PC-9 (cell line): ENCODE measurements at regions not wholly inside any gene's neighbourhood (a gene's known extent, or its start where the extent isn't known, plus 50 kb on each side); places are given as distances from the start of the nearest gene placed in this dataset.

ENCODE experiments used
- BruUV-seq: library from RNA; stranded (reverse); fragments of 400-500 nt; replicated peaks from 2 replicates; lab custom pipeline; 2021; lab: Mats Ljungman, UMichigan
- CTCF ChIA-PET: fragments of 300-600 bp; sonication (Branson Sonifier 250); formaldehyde crosslinking; loops from one replicate; lab custom pipeline; 2022; ENCODE audit warnings: antibody characterized with exemption; lab: Charles Lee
- POLR2A ChIA-PET: fragments of 300-600 bp; sonication (Branson Sonifier 250); formaldehyde crosslinking; loops from one replicate; lab custom pipeline; 2022; ENCODE audit warnings: antibody characterized with exemption; ENCODE audit not compliant: unreplicated experiment; lab: Charles Lee
- DNase-seq, 2 experiments: peaks; one replicate each; pipeline versions ENCODE4 v3.0.0 to v3.0.0-alpha.2; 2015 to 2022; ENCODE audit warnings: mixed read lengths in 1 of 2
- H2AFZ ChIP-seq: fragments of 200-600 bp; sonication (generic); 2 replicates; pipeline ENCODE4 v1.8.1; 2017; ENCODE audit warnings: antibody characterized with exemption
- H3F3A ChIP-seq: fragments of 200-600 bp; sonication (generic); 2 replicates; pipeline ENCODE4 v1.8.1; 2017; ENCODE audit warnings: antibody characterized with exemption, mild to moderate bottlenecking, low read depth; ENCODE audit not compliant: insufficient read depth
- H3K27ac ChIP-seq: fragments of 200-600 bp; sonication (generic); 2 replicates; pipeline ENCODE4 v1.6.1; 2016; ENCODE audit warnings: mixed run types
- H3K27me3 ChIP-seq: fragments of 200-600 bp; sonication (generic); 2 replicates; pipeline ENCODE4 v1.6.1; 2016; ENCODE audit warnings: low read depth, mixed run types; ENCODE audit not compliant: insufficient read depth
- H3K36me3 ChIP-seq: fragments of 200-600 bp; sonication (generic); 2 replicates; pipeline ENCODE4 v1.6.1; 2016; ENCODE audit warnings: low read depth, mixed run types
- H3K4me1 ChIP-seq: fragments of 200-600 bp; sonication (generic); replicated peaks from 2 replicates; pipeline ENCODE4 v1.6.1; 2016; ENCODE audit warnings: mixed run types; ENCODE audit not compliant: insufficient read depth
- H3K4me2 ChIP-seq: fragments of 200-600 bp; sonication (generic); 2 replicates; pipeline ENCODE4 v1.6.1; 2017; ENCODE audit warnings: mixed run types
- H3K4me3 ChIP-seq: fragments of 200-600 bp; sonication (generic); 2 replicates; pipeline ENCODE4 v1.6.1; 2016; ENCODE audit warnings: mixed run types
- H3K79me2 ChIP-seq: fragments of 200-600 bp; sonication (generic); 2 replicates; pipeline ENCODE4 v1.6.1; 2017; ENCODE audit warnings: low read depth, mixed run types
- H3K9me2 ChIP-seq: fragments of 200-600 bp; sonication (generic); 2 replicates; pipeline ENCODE4 v1.8.1; 2017; ENCODE audit warnings: mild to moderate bottlenecking; ENCODE audit not compliant: insufficient read depth
- H3K9me3 ChIP-seq: fragments of 200-600 bp; sonication (generic); 2 replicates; pipeline ENCODE4 v1.8.1; 2016; ENCODE audit warnings: low read depth; ENCODE audit not compliant: insufficient read depth
- H4K20me1 ChIP-seq: fragments of 200-600 bp; sonication (generic); 2 replicates; pipeline ENCODE4 v1.8.1; 2017; ENCODE audit not compliant: insufficient read depth
- CTCF ChIP-seq: fragments of 200-600 bp; sonication (generic); conservative IDR thresholded peaks from 2 replicates; pipeline ENCODE4 v1.6.1; 2017; ENCODE audit warnings: mixed run types, antibody characterized with exemption, mild to moderate bottlenecking, moderate library complexity
- EZH2 ChIP-seq: fragments of 200-600 bp; sonication (generic); IDR thresholded peaks from 2 replicates; pipeline ENCODE4 v1.8.0; 2017; ENCODE audit warnings: antibody characterized with exemption, low read depth
- intact Hi-C: fragments of 100-400 bp; cut with micrococcal nuclease; formaldehyde crosslinking; loops from one replicate; pipeline ENCODE4 v1.10.0; 2022; ENCODE audit not compliant: unreplicated experiment

GRCh38 chr13:100899720-100900316, 225.2 kb upstream of the TMTC4 start:
- no peak for TF ChIP-seq CTCF
- ChIA-PET POLR2A (no interaction called here), CTCF (no interaction called here)
- no TSS peak for BruUV-seq
- H3K9me3 ChIP-seq: no peaks in the 10 kb centered on the region
- H3F3A ChIP-seq: no peaks in the 10 kb centered on the region
- no peak overlapping the region for H2AFZ ChIP-seq
- intact Hi-C loops: no loop called here
- H3K36me3 ChIP-seq: no peaks in the 10 kb centered on the region
- H3K4me2 ChIP-seq: no peak overlapping the region
- H3K9me2 ChIP-seq: no peaks in the 10 kb centered on the region
- no peaks in the 10 kb centered on the region for H3K27me3 ChIP-seq
- no peak overlapping the region for H3K4me3 ChIP-seq
- no peaks in the 10 kb centered on the region for H3K79me2 ChIP-seq
- DNase-seq: no peak
- no peak overlapping the region for H3K27ac ChIP-seq
- no peaks in the 10 kb centered on the region for H3K4me1 ChIP-seq
- no peaks in the 10 kb centered on the region for H4K20me1 ChIP-seq

GRCh38 chr13:100898431-100898830, 223.8 kb upstream of the TMTC4 start:
- H3K9me3 ChIP-seq: no peaks in the 10 kb centered on the region
- POLR2A ChIA-PET: no interaction called here
- no peaks in the 10 kb centered on the region for H3F3A ChIP-seq
- no peaks in the 10 kb centered on the region for H3K27me3 ChIP-seq
- H4K20me1 ChIP-seq: no peaks in the 10 kb centered on the region
- H3K4me1 ChIP-seq: no peaks in the 10 kb centered on the region
- H3K4me3 ChIP-seq: no peak overlapping the region
- BruUV-seq: no TSS peak
- H3K4me2 ChIP-seq: no peak overlapping the region
- DNase-seq: no peak
- H3K79me2 ChIP-seq: no peaks in the 10 kb centered on the region
- no peaks in the 10 kb centered on the region for H3K9me2 ChIP-seq
- intact Hi-C loops: no loop called here
- no peak overlapping the region for H2AFZ ChIP-seq
- H3K36me3 ChIP-seq: no peaks in the 10 kb centered on the region
- CTCF ChIA-PET: no interaction called here
- TF ChIP-seq CTCF (no peak), EZH2 (no peak)
- no peak overlapping the region for H3K27ac ChIP-seq

GRCh38 chr13:100895651-100896050, 221.1 kb upstream of the TMTC4 start:
- H3K9me2 ChIP-seq: no peaks in the 10 kb centered on the region
- no peaks in the 10 kb centered on the region for H4K20me1 ChIP-seq
- no peaks in the 10 kb centered on the region for H3K4me1 ChIP-seq
- DNase-seq: no peak
- no peak overlapping the region for H3K27ac ChIP-seq
- H3K9me3 ChIP-seq: no peaks in the 10 kb centered on the region
- TF ChIP-seq CTCF (no peak), EZH2 (no peak)
- no peaks in the 10 kb centered on the region for H3K79me2 ChIP-seq
- no peaks in the 10 kb centered on the region for H3K27me3 ChIP-seq
- H3F3A ChIP-seq: no peaks in the 10 kb centered on the region
- no peak overlapping the region for H3K4me3 ChIP-seq
- POLR2A ChIA-PET: no interaction called here
- H3K36me3 ChIP-seq: no peaks in the 10 kb centered on the region
- intact Hi-C loops: no loop called here
- CTCF ChIA-PET: no interaction called here
- no peak overlapping the region for H2AFZ ChIP-seq
- no peak overlapping the region for H3K4me2 ChIP-seq
- no TSS peak for BruUV-seq
